A204.1 (cell line): ENCODE measurements at regions not wholly inside any gene's neighbourhood (a gene's known extent, or its start where the extent isn't known, plus 50 kb on each side); places are given as distances from the start of the nearest gene placed in this dataset.

Experiments
- FAIRE-seq: peaks from 2 replicates; lab custom pipeline; 2012; peaks lifted over from hg19 to GRCh38; lab: Jason Lieb, UNC

DNA sequence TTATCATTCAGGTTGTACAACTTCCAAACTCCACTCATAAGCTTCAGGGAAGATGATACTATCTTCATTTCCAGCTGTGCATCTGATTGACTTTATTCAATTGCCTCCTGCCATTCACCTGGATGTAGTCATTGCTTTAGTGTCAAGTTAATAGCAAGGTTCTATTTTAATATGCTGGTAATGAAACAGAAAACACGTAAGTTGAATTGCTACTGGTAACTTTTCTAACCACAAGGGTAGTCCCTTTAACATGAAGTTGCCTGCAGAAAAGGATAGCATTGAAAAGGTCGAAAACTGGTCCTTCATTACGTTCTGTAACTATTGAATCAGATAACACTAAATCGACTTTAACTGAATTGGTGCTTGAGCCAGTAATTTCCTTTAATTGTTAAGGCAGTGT, 459.4 kb upstream of the CDH6 start:
- no peak for FAIRE-seq

DNA sequence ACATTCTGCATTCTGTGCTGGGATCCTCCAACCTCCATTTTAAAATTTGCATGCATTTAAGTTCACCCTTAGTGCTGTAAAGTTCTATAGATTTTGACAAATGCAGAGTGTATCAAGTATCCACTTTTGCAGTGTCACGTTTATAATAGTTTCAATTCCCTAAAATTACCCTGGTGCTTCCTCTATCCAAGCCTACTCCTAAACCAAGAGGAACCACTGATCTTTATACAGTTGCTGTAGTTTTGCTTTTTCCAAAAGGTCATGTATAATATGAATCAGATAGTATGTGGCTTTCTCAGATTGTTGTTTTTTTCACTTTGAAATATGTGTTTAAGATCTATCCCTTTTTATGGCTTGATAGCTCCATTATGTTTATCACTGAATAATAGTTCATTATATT, 468.4 kb upstream of the CDH6 start:
- FAIRE-seq, result no peak

DNA sequence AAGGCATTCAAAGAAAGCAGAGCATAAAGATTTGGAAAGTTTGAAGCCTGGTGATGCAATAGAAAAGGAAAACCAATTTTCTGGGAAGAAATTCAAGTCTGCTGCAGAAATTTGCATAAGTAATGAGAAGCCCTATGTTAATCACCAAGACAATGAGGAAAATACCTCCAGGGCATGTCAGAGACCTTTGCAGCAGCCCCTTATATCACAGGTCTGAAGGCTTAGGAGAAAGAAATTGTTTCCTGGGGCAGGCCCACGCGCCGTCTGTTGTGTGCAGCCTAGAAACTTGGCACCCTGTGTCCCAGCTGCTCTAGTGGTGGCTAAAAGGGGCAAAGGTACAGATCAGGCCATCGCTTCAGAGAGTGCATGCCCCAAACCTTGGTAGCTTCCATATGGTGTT, 495.3 kb upstream of the CDH6 start:
- no peak for FAIRE-seq

DNA sequence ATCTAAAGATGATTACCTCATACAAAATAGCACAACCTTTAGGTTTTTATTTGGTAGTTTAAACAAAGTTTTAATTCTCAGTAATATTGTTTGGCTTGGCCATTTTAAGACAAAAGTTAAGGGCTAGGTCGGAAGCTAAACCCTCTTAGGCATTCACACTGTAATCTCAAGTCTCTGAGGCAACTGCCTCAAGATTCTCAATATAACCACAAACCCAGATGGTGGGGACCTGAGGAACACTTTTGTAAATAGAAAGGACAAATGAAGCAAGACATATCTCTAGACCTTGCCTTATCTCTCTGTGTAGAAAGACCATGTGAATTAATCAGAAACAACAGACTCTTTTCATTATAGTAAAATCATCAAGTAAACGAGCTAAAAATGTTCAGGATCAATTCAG, 500.2 kb upstream of the CDH6 start:
- FAIRE-seq, result no peak

DNA sequence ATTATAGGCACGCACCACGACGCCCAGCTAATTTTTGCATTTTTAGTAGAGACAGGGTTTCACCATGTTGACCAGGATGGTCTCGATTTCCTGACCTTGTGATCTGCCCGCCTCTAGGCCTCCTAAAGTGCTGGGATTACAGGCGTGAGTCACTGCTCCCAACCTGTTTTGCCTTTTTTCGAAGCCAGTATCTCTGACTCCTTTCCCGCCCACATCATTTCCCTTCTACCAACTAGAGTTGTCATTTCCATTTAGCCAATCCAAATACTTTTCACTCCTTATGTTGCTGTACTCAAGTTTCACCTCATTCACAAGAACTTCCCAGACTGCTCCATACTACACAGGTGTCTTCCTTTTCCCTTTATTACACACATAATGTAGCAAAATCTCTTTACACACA, 502.6 kb upstream of the CDH6 start:
- no peak for FAIRE-seq

DNA sequence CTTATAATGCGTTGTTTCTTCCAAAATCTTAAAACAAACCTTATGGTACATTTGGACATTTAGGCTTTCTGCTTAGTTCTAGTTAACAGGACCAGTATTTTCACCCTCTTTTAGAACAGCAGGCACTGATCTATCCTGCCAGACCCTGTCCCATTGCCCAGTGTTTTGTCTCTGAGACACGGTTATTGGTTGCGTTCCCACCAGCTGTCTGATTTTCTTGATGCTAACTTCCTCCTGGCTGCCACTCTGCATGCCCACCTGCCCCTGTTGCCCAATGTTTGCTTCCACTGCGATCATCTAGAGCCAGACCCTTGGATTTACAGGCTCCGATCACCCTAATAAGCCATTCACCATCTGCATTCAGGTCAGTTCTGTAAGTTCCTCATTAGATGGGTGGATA, 506.0 kb upstream of the CDH6 start:
- no peak for FAIRE-seq

DNA sequence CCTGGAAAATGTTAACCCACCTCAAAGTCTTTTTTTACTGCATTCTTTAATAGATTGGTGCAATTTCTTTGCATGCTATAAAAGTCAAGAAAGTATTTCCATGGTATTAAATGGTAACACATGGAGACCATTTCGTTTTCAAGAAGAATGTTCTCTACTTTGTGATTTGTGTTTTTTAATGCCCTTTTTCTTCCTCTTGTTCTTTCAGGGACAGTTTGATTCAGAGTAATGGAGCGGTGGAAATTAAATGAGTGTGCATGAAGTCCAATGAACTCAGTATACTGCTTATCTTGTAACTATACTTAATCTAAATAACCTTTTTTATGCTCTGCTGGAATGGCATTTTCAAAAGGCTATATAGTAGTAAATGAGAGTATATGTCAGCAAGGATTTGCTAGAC, 507.0 kb upstream of the CDH6 start:
- FAIRE-seq, result no peak

DNA sequence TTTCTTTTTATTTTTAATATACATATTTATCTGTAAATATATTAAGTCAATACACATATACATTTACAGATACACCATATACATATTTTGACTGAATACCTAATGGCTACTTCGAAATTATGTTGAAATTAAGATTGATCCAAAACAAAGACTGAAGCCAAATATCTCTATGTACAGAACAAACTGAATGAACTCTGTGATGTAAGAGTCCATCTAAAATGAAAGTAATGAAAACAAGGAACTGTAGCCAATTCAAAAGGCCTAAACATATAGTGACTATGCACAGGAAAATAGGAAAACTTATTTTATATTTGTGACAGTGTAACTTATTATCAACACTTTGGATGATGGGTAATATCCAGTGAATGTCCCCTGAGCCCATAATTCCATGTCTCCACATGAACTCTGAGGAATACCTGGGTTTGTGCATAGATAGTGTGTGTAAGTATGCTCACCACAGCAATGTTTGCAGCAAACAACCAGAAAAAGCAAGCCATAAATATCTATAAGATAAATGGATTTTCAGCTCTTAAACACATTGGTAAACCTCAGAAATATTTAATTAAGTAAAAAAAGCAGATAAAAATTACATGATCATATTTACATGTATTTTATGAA, 517.2 kb upstream of the CDH6 start:
- no peak for FAIRE-seq

DNA sequence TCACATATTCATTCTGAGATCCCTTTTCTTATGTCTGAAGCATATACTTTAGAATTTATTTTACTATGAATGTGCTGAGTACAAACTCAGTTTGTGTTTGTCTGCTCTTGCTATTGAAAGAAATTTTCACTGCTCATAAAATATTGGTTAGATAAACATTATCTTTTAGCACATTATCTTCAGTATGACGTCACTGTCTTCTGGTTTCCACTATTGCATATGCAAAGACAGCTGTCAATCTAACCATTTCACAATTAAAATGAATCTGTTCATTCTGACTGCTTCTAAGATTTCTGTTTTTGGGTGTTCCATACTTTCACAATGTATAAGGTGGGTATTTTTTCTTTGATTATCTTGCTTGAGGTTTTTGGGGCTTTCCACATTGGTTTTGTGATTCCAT, 526.2 kb upstream of the CDH6 start:
- no peak for FAIRE-seq

DNA sequence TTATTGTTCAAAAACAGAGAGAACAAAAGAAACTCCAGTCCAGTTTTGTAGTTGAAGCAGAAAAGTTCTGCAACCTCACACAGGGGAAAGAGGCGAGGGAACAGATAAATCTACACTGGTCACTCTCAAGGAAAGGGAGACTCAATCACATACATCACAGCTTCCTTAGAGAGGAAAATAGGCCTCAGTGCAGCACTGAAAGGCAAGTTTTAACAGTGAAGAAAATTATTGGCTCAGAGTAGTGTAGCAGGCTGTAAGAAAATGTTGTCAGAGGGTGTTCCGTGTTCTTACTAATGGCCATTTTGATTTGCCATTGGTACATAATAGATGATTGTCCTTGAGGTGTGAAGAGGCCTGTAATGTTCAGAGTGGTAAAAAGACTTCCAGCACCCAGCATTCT, 530.0 kb upstream of the CDH6 start:
- no peak for FAIRE-seq

DNA sequence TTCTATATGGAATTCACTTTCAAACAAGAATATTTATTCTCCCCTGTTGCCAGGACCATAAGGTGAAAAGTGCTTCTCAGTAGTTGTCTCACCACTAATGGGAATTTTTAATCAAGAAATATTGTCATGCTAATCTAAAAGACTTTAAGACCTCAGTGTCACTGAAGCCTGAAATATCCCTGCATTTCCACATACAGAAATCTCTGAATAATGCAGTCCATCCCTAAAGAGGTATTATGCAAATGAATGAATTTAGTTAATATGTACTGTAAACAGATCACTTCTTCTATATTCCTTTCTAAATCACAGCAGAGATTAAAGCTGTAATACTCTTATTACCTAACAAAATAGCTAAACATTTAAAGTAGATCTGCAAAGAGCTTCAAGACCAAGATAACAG, 531.1 kb upstream of the CDH6 start:
- FAIRE-seq, result no peak

DNA sequence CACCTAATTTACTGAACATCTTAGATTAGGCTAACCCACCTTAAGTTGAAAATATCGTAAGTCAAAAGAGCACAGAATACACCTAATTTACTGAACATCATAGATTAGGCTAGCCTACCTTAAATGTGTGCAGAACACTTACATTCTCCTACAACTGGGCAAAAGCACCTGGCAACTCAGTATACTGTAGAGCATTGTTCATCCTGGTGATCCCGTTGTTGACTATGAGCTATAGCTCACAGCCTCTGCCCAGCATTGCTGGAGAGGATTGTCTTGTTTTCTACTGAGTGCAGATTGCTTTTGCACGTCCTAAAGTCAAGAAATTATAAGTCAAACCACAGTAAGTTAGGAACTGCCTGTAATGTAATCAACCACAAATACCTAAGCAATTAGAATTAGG, 531.8 kb upstream of the CDH6 start:
- FAIRE-seq, result no peak

DNA sequence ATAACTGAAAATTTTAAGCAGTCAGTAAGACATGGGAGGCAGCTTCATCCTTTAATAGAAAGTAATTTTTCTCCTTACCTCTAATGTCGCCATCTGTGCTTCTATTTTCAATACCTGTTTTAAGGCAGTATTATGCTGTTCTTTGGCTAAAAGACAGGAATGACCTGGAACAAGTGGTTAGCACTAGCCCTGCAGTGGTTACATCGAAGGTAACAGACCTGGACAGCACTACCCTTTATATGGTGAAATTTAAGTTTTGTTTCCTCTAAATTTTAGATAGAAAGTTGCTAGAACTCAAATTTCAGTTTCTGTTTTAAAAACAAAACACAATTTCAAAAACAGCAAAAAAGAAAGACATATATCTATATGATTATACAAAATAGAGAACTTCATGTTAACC, 534.1 kb upstream of the CDH6 start:
- FAIRE-seq, result no peak

DNA sequence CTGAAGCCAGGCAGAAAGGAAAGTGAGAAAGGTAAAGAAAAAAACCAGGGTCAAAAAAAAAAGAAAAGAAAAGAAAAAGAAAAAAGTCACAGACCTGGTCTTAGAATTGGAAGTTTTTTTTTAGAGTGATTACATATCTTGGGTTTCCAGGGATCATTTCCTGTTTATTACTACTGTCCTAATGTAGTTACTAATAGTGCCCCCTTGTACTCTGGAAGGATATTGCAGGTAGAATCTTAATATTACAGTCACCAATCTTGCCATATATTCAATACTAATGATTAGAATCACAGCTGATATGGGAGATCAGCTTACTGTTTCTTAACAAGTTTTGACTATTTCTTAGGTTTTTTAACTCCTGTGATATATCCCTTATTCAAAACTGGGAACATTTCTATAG, 543.2 kb upstream of the CDH6 start:
- FAIRE-seq, result no peak

DNA sequence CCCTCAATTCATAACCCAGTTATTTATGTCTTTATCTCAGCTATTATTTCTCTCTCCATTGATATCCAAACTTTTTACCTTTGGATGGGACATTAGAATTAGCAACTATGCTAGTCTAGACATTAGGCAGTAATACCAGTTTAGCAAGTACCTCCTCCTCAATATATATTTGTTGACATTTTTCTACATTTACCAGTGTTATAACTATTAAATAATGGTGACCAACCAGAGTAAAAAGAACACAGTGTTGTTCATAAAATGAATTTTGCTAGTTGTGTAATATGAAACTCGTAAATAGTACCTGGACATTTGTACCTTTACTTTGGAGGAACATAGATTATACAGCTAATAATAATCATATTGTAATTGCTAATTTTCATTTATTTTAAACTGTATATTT, 554.6 kb upstream of the CDH6 start:
- FAIRE-seq, result no peak

DNA sequence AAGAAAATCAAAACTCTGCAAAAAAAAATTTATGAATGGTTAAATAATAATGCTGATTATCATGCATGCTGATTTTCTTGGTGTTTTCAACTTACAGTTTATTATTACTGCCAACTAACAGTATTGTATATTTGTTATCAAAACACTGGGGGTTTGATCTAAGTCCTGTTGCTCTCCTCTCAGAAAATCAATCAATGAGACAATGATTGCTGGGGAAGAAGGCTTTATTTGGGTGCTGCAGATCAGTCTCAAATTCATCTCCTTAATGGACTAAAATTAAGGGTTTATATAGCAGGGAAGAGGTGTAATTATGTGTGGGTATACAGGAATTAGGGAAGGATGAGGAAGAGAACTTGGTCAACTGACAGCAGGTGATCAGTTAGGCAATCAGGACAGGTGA, 565.5 kb upstream of the CDH6 start:
- no peak for FAIRE-seq

DNA sequence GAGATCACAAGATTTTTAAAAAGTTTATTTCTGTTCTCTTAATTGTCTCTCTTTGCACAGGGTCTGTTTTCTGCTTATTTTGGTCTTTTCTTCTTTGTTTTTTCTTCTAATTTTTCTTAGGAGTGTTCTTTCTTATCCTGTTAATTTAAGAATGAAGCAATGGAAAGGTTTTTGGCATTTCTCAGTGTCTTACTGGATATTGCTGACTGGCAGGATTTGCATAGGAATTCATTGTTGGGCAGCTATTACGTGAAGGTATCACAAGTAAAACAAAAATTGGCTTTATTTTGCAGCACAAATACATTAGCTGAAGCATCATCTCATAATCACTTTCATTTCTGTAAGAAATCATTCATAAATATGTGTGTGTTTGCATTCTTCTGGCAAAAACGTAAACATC, 566.9 kb upstream of the CDH6 start:
- FAIRE-seq, result no peak

DNA sequence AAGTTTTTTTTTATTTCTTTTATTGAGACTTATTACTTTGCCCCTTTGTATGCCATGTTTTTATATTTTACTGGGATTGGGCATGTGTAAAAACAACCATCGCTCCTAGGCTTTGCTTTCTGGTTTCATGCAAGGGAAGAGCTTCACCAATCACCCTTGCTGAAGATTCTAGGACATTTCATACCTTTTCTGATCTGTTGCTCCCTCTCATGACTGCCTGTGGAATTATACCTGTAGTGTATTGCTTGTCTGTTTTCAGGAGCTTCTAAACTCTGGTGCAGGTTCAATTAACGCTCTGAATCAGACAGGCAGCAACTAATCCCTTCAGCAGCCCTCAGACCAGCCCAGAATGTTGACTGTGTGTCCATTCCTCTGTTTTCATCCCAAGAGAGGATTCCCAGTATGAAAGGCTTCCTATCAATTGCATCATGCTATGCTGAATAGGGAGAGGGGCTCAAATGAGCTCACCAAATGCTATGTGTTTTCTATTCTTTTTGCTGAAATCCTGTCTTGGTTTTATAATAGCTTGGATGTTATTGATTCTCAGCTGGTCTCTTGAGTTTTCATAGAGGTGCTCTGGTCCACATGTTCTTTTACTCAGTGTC, 572.9 kb upstream of the CDH6 start:
- FAIRE-seq, result no peak

DNA sequence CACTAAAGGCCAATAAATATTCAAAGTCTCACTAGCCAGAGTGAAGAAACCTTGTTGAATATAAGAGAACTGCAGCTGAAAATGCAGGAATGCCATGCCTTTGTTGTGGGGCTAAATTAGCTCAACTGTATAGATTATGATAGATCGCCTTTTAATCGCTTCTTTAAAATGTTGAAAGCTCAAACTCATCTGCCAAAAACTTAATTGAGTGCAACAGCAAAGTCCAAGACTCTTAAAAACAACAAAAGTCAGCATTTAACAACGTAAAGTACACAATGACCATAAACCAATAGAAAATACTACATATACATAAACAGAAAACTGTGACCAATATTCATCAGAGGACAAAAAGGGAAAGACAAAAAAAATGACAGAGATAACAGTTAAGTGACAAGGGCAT, 585.0 kb upstream of the CDH6 start:
- no peak for FAIRE-seq

DNA sequence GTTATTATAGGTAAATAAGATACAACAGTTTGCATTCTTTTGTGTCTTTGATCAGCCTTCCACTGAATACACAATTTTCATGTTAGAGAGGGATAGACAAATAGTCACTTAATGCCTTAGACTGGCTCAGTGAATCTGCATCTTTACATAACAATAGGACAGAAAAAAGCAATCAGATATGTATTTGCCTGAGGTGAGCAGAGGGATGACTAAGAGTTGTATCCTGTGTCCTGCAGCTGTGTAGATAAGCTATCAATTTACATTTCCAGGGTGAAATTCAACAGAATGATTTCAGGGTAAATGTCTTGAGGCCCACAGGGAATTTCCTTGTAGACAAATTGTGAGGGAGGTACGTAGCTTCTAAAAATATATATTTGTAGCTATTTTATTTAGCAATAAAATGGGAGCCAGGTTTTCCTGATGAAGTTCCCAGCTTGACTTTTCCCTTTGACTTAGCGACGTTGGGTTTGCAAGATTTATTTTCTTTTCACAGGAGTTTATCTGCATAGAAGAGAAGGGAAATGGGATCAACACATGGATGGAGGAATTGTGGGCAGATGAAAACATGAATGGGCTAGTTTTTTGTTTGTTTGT, 586.1 kb upstream of the CDH6 start:
- no peak for FAIRE-seq

DNA sequence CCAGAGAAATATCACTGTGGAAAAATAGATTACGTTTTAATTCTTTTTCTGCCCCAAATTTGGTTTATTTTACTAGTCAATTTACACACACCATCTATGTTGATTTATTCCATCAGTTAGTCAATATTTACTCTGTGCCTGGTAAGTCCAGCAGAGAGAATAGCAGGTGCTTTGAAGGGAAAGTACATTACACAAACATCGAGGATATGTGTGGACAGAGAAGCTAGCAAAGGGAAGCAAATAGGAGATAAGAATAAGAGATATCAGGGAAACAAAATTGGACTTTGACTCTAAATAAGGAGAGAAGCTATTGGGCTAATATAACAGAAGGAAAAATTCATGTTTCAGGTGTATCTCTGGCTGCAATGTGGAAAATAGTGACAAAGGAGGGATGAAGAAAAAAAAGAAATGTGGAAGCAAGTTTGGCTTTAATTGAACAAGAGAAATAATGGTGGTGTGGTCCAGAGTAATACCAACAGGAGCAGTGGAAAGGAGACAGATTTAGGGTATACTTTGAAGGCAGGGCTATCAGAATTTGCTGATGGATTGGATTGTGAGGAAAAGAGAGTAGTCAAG, 587.7 kb upstream of the CDH6 start:
- no peak for FAIRE-seq

DNA sequence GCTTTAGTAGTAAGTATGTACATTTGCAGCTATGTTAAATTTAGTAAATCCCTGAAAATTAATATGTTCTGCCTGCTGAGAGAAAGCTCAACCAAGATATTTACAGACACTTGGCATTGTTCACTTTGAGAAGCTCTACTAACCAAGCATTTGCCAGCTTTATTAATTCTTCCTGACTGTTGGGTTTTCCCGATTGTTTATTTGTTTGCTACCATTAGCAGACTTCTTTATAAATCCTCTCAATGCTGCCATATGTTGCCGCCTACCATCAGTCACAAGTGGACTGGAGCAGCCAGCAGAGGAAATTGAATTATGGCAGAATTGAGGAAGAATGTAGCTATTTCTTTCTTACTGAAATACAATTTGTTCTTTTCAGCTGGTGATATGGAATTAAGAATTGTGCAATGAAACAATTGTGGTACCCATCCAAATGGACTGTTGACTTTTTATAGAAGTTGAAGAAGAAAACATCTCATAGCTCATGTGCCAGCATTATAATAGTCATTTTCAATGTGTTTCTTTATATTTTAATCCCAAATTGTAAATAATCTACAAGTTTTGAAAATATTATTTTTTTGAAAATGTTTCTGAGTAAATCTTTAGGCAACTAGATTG, 588.7 kb upstream of the CDH6 start:
- FAIRE-seq, result no peak

DNA sequence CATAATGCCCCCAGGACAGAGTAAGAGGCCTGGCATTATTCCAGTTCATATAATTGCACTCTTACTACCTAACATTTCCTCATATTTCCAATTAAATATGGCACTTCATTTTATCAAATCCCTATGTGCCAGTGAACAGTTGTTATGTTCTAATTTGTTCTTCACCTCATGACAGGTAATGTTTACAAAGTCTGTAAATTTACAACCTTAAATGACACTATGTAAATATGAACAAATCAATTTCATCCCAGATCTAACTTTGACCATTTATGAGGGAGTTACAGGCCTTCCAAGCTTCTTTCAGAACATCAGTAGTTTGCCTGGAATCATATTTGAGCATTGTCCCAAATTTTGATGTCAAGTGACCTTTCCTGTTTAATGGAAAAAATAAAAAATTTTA, 592.6 kb upstream of the CDH6 start:
- FAIRE-seq, result no peak
